ENCODE measurements at regions not wholly inside any gene's neighbourhood (a gene's known extent, or its start where the extent isn't known, plus 50 kb on each side); places are given as distances from the start of the nearest gene placed in this dataset.

DNA sequence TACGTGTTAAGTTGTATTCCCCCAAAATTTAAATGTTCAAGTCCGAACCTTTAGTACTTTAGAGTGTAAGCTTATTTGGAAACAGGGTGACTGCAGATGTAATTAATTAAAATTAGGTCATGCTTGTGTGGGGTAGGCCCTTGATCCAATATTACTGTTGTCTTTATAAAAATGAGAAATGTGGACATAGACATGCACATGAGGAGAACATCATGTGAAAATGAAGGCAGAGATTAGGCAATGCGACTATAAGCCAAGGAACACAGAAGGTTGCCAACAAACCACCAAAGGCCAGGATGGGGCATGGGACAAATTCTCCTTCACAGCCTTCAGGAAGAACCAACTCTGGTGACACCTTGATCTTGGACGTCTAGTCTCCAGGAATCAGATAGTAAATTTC is 1698.4 kb upstream of the SLC10A2 start:
- TF ChIP-seq CTCF (conservative IDR thresholded peaks at IDR 0.05 in 1 of 2, IDR thresholded peaks at IDR 0.05 in 1 of 2; ENCODE audit: low read depth in 1 of 2, low read length in 2 of 2) (no peak), EZH2 (IDR thresholded peaks at IDR 0.05; ENCODE audit: low read length, missing control alignments) (no peak)
